Common myeloid progenitor, CD34-positive (primary cell): ENCODE measurements at regions not wholly inside any gene's neighbourhood (a gene's known extent, or its start where the extent isn't known, plus 50 kb on each side); places are given as distances from the start of the nearest gene placed in this dataset.
"Not testable (repeated sequence)": the region's sequence is repeated elsewhere in the genome, so short reads cannot be mapped to it uniquely, and the experiment has no call there.

Experiments
- CTCF ChIA-PET: fragments of 350-600 bp; sonication (Branson Sonifier 250); formaldehyde crosslinking; loops from one replicate; lab custom pipeline; 2021; ENCODE audit warnings: antibody characterized with exemption; lab: Charles Lee
- POLR2A ChIA-PET: fragments of 350-600 bp; sonication (Branson Sonifier 250); formaldehyde crosslinking; loops from one replicate; lab custom pipeline; 2021; ENCODE audit warnings: antibody characterized with exemption; lab: Charles Lee
- DNase-seq, 3 donors: peaks; one replicate each; pipeline versions ENCODE4 v3.0.0 to v3.0.0-alpha.2; 2013
- H3K27ac ChIP-seq, 2 experiments: 1 replicate in 1 of 2; 2 replicates in 1 of 2; pipeline ENCODE4 v1.7.0; 2013; ENCODE audit warnings: inconsistent platforms in 2 of 2, low read length in 2 of 2, mild to moderate bottlenecking in 2 of 2, low read depth in 1 of 2, moderate library complexity in 1 of 2; ENCODE audit not compliant: severe bottlenecking in 2 of 2, insufficient read depth in 1 of 2, poor library complexity in 1 of 2
- H3K27me3 ChIP-seq, 5 experiments: replicated peaks in 2 of 5; 1 replicate in 3 of 5; 2 replicates in 2 of 5; pipeline versions ENCODE4 v1.6.1 to v1.7.0; 2013; ENCODE audit warnings: low read length in 4 of 5, mild to moderate bottlenecking in 2 of 5, moderate library complexity in 2 of 5, inconsistent platforms in 1 of 5; ENCODE audit not compliant: insufficient read depth in 5 of 5, control insufficient read depth in 4 of 5
- H3K36me3 ChIP-seq, 4 experiments: 1 replicate in 2 of 4; 2 replicates in 2 of 4; pipeline versions ENCODE4 v1.6.1 to v1.7.0; 2013; ENCODE audit warnings: low read length in 3 of 4, control low read depth in 1 of 4, mild to moderate bottlenecking in 1 of 4; ENCODE audit not compliant: control insufficient read depth in 4 of 4, insufficient read depth in 4 of 4
- H3K4me1 ChIP-seq, 4 experiments: 1 replicate in 3 of 4; 2 replicates in 1 of 4; pipeline versions ENCODE4 v1.6.1 to v1.7.1; 2013; ENCODE audit warnings: low read length in 3 of 4, mild to moderate bottlenecking in 3 of 4, control low read depth in 1 of 4, inconsistent platforms in 1 of 4, moderate library complexity in 1 of 4; ENCODE audit not compliant: control insufficient read depth in 4 of 4, insufficient read depth in 4 of 4; ENCODE audit errors: control extremely low read depth in 1 of 4
- H3K4me3 ChIP-seq, 7 experiments: 1 replicate in 4 of 7; 2 replicates in 3 of 7; pipeline versions ENCODE4 v1.5.1 to v1.7.0; 2013; ENCODE audit warnings: mild to moderate bottlenecking in 7 of 7, low read length in 6 of 7, moderate library complexity in 6 of 7, inconsistent platforms in 2 of 7, low read depth in 2 of 7, control low read depth in 1 of 7; ENCODE audit not compliant: insufficient read depth in 4 of 7, control insufficient read depth in 1 of 7; ENCODE audit errors: extremely low read depth in 1 of 7
- H3K9me3 ChIP-seq, 5 experiments: 1 replicate in 4 of 5; 2 replicates in 1 of 5; pipeline versions ENCODE4 v1.6.1 to v1.7.1; 2013; ENCODE audit warnings: low read length in 4 of 5, mild to moderate bottlenecking in 2 of 5, inconsistent platforms in 1 of 5, low read depth in 1 of 5, moderate library complexity in 1 of 5; ENCODE audit not compliant: control insufficient read depth in 4 of 5, insufficient read depth in 2 of 5; ENCODE audit errors: control extremely low read depth in 1 of 5
- WGBS: methylation state at CpG from one replicate; pipeline ENCODE4 v1.1.5; 2013; ENCODE audit not compliant: insufficient coverage; 5-methylcytosine and 5-hydroxymethylcytosine counted together

- Histone ChIP-seq H3K9me3 (peaks cover 0 to 4% (median 0%) of the 10 kb centered on the region in 5 experiments), H3K4me3 (no peak overlapping the region), H3K4me1 (no peaks in the 10 kb centered on the region), H3K27me3 (no peaks in the 10 kb centered on the region), H3K36me3 (no peaks in the 10 kb centered on the region), H3K27ac (no peak overlapping the region)
- ChIA-PET POLR2A (no interaction called here), CTCF (no interaction called here)
- WGBS = 61% methylated on average over 4 of the region's 4 CpGs
- DNase-seq = no peak
These were observed 145.7 kb downstream of the LIG4 start for GRCh38 chr13:108069521-108070210.

- DNase-seq, CTCF ChIA-PET, POLR2A ChIA-PET, H3K27me3 ChIP-seq, H3K4me1 ChIP-seq, H3K36me3 ChIP-seq, H3K9me3 ChIP-seq, H3K4me3 ChIP-seq, H3K27ac ChIP-seq: not testable (repeated sequence)
- WGBS = no CpG with 5 or more reads among the region's 1 CpG
These were observed 151.0 kb downstream of the LIG4 start for GRCh38 chr13:108064372-108064771.

- CTCF ChIA-PET = no interaction called here
- H3K27me3 ChIP-seq = no peaks in the 10 kb centered on the region
These were observed 155.2 kb downstream of the LIG4 start for GRCh38 chr13:108060111-108060510.

GRCh38 chr13:108056278-108056677 is 159.1 kb downstream of the LIG4 start:
- 100% methylated on average over 1 of the region's 2 CpGs for WGBS
- ChIA-PET POLR2A (no interaction called here), CTCF (interaction anchor here (1.5 kb wide), 1 partner anchor 21 kb away, joined by 3 read pairs; no protein-coding TSS in a partner anchor)
- no peak for DNase-seq
- no peaks in the 10 kb centered on the region for H3K27me3 ChIP-seq
- H3K4me3 ChIP-seq = no peak overlapping the region
- H3K27ac ChIP-seq = no peak overlapping the region
- no peaks in the 10 kb centered on the region for H3K36me3 ChIP-seq
- H3K9me3 ChIP-seq = no peaks in the 10 kb centered on the region
- H3K4me1 ChIP-seq = no peaks in the 10 kb centered on the region

More at GRCh38 chr13:108060111-108060510, 155.2 kb downstream of the LIG4 start:
- POLR2A ChIA-PET = no interaction called here
- Histone ChIP-seq H3K4me1 (no peaks in the 10 kb centered on the region), H3K4me3 (no peak overlapping the region), H3K27ac (no peak overlapping the region), H3K36me3 (no peaks in the 10 kb centered on the region), H3K9me3 (peaks cover 0 to 3% (median 0%) of the 10 kb centered on the region in 5 experiments)
- DNase-seq = no peak
- 94% methylated on average over 5 of the region's 6 CpGs for WGBS

GRCh38 chr13:108049211-108049610 is 166.1 kb downstream of the LIG4 start:
- no peak overlapping the region for H3K27ac ChIP-seq
- no peaks in the 10 kb centered on the region for H3K36me3 ChIP-seq
- no peaks in the 10 kb centered on the region for H3K9me3 ChIP-seq
- H3K4me3 ChIP-seq = no peak overlapping the region
- 79% methylated on average over 3 of the region's 4 CpGs for WGBS
- POLR2A ChIA-PET = no interaction called here
- DNase-seq = no peak
- no peaks in the 10 kb centered on the region for H3K4me1 ChIP-seq
- H3K27me3 ChIP-seq = no peaks in the 10 kb centered on the region
- CTCF ChIA-PET = no interaction called here

- WGBS = 100% methylated on average over 1 of the region's 1 CpG
- Histone ChIP-seq H3K9me3 (no peaks in the 10 kb centered on the region), H3K4me1 (no peaks in the 10 kb centered on the region), H3K36me3 (no peaks in the 10 kb centered on the region), H3K4me3 (no peak overlapping the region), H3K27me3 (no peaks in the 10 kb centered on the region), H3K27ac (no peak overlapping the region)
- ChIA-PET POLR2A (no interaction called here), CTCF (no interaction called here)
- no peak for DNase-seq
These were observed 170.4 kb downstream of the LIG4 start for GRCh38 chr13:108044954-108045353.

GRCh38 chr13:108042866-108043265 is 172.5 kb downstream of the LIG4 start:
- H3K27ac ChIP-seq, CTCF ChIA-PET, H3K4me1 ChIP-seq, POLR2A ChIA-PET, H3K36me3 ChIP-seq, H3K9me3 ChIP-seq, H3K4me3 ChIP-seq, H3K27me3 ChIP-seq, DNase-seq: not testable (repeated sequence)
- no CpG with 5 or more reads among the region's 6 CpGs for WGBS
